ENCODE measurements at regions not wholly inside any gene's neighbourhood (a gene's known extent, or its start where the extent isn't known, plus 50 kb on each side); places are given as distances from the start of the nearest gene placed in this dataset.

- no peak for TF ChIP-seq EZH2phosphoT487 (IDR thresholded peaks at IDR 0.05; ENCODE audit: borderline replicate concordance, low read length)
- no peaks in the 10 kb centered on the region for H3K4me1 ChIP-seq (ENCODE audit: control insufficient read depth, low read length)
- H3K4me2 ChIP-seq (ENCODE audit: low read length): no peak overlapping the region
- no peak overlapping the region for H3K27ac ChIP-seq (ENCODE audit: low read depth, low read length)
- H4K20me1 ChIP-seq (ENCODE audit: control insufficient read depth, insufficient read depth, low read depth, low read length): no peaks in the 10 kb centered on the region
- no peaks in the 10 kb centered on the region for H3K79me2 ChIP-seq (ENCODE audit: control insufficient read depth, low read length)
- no peaks in the 10 kb centered on the region for H3F3A ChIP-seq (ENCODE audit: control insufficient read depth, insufficient read depth)
- no peaks in the 10 kb centered on the region for H3K36me3 ChIP-seq (ENCODE audit: control insufficient read depth, low read length)
- H3K27me3 ChIP-seq (ENCODE audit: control insufficient read depth, low read length): no peaks in the 10 kb centered on the region
- no peak overlapping the region for H3K4me3 ChIP-seq (ENCODE audit: low read length)
- H3K9me3 ChIP-seq (ENCODE audit: control insufficient read depth, insufficient read depth, low read length): no peaks in the 10 kb centered on the region
- no peaks in the 10 kb centered on the region for H3K9me2 ChIP-seq (replicated peaks; ENCODE audit: control insufficient read depth, low read length)
These were observed 63.9 kb upstream of the PTPRG start for GRCh38 chr3:61497463-61497862.

DNA sequence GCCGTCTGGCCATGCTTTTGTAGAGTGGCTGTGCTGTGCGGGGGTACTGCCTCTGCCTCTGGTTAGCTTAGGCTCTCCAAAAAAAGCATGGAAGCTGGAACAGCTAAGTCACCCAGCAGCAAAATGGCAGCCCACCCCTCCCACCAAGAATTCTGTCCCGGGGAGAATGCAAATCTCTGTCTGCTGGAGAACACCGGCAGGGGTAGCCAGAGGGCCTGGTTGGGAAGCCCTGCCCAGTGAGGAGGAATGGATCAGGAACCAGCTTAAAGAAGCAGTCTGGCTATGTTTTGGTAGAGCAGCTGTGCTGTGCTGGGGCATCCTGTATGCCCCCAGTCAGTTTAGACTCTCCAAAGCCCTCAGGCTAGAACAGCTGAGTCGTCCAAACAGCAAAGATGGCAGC lies 56.2 kb upstream of the PTPRG start:
- H3K9me2 ChIP-seq (replicated peaks; ENCODE audit: control insufficient read depth, low read length): no peaks in the 10 kb centered on the region
- no peak overlapping the region for H3K4me3 ChIP-seq (ENCODE audit: low read length)
- H3K79me2 ChIP-seq (ENCODE audit: control insufficient read depth, low read length): no peaks in the 10 kb centered on the region
- H3K36me3 ChIP-seq (ENCODE audit: control insufficient read depth, low read length): no peaks in the 10 kb centered on the region
- TF ChIP-seq, protein P1, sequence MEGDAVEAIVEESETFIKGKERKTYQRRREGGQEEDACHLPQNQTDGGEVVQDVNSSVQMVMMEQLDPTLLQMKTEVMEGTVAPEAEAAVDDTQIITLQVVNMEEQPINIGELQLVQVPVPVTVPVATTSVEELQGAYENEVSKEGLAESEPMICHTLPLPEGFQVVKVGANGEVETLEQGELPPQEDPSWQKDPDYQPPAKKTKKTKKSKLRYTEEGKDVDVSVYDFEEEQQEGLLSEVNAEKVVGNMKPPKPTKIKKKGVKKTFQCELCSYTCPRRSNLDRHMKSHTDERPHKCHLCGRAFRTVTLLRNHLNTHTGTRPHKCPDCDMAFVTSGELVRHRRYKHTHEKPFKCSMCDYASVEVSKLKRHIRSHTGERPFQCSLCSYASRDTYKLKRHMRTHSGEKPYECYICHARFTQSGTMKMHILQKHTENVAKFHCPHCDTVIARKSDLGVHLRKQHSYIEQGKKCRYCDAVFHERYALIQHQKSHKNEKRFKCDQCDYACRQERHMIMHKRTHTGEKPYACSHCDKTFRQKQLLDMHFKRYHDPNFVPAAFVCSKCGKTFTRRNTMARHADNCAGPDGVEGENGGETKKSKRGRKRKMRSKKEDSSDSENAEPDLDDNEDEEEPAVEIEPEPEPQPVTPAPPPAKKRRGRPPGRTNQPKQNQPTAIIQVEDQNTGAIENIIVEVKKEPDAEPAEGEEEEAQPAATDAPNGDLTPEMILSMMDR (IDR thresholded peaks at IDR 0.05; ENCODE audit: low read depth, low read length, poor library complexity, severe bottlenecking): no peak
- TF ChIP-seq EZH2phosphoT487 (IDR thresholded peaks at IDR 0.05; ENCODE audit: borderline replicate concordance, low read length): no peak
- no peak overlapping the region for H3K27ac ChIP-seq (ENCODE audit: low read depth, low read length)
- no peaks in the 10 kb centered on the region for H4K20me1 ChIP-seq (ENCODE audit: control insufficient read depth, insufficient read depth, low read depth, low read length)
- H3K4me2 ChIP-seq (ENCODE audit: low read length): no peak overlapping the region
- no peaks in the 10 kb centered on the region for H3K9me3 ChIP-seq (ENCODE audit: control insufficient read depth, insufficient read depth, low read length)
- no peaks in the 10 kb centered on the region for H3F3A ChIP-seq (ENCODE audit: control insufficient read depth, insufficient read depth)
- no peaks in the 10 kb centered on the region for H3K4me1 ChIP-seq (ENCODE audit: control insufficient read depth, low read length)
- no peaks in the 10 kb centered on the region for H3K27me3 ChIP-seq (ENCODE audit: control insufficient read depth, low read length)

- no peaks in the 10 kb centered on the region for H3K79me2 ChIP-seq (ENCODE audit: control insufficient read depth, low read length)
- H3K27ac ChIP-seq (ENCODE audit: low read depth, low read length): no peak overlapping the region
- no peak overlapping the region for H3K4me3 ChIP-seq (ENCODE audit: low read length)
- no peaks in the 10 kb centered on the region for H3K36me3 ChIP-seq (ENCODE audit: control insufficient read depth, low read length)
- no peaks in the 10 kb centered on the region for H3K9me3 ChIP-seq (ENCODE audit: control insufficient read depth, insufficient read depth, low read length)
- no peaks in the 10 kb centered on the region for H3K27me3 ChIP-seq (ENCODE audit: control insufficient read depth, low read length)
- TF ChIP-seq, protein P1 (IDR thresholded peaks at IDR 0.05; ENCODE audit: low read depth, low read length, poor library complexity, severe bottlenecking): no peak
- TF ChIP-seq EZH2phosphoT487 (IDR thresholded peaks at IDR 0.05; ENCODE audit: borderline replicate concordance, low read length): no peak
- no peaks in the 10 kb centered on the region for H3F3A ChIP-seq (ENCODE audit: control insufficient read depth, insufficient read depth)
- no peaks in the 10 kb centered on the region for H4K20me1 ChIP-seq (ENCODE audit: control insufficient read depth, insufficient read depth, low read depth, low read length)
- H3K4me2 ChIP-seq (ENCODE audit: low read length): no peak overlapping the region
- H3K4me1 ChIP-seq (ENCODE audit: control insufficient read depth, low read length): no peaks in the 10 kb centered on the region
- no peaks in the 10 kb centered on the region for H3K9me2 ChIP-seq (replicated peaks; ENCODE audit: control insufficient read depth, low read length)
These were observed 53.4 kb upstream of the PTPRG start for GRCh38 chr3:61507946-61508345.

All from DOHH2 (cell line).